Ovary (tissue), 7 donors: ENCODE measurements at regions not wholly inside any gene's neighbourhood (a gene's known extent, or its start where the extent isn't known, plus 50 kb on each side); places are given as distances from the start of the nearest gene placed in this dataset.

Experiments
- DNase-seq, 5 donors: peaks; one replicate each; pipeline ENCODE4 v3.0.0-alpha.2; 2019 to 2020
- H3K27ac ChIP-seq, 2 donors: fragments of 200-600 bp; one replicate each; pipeline versions ENCODE4 v1.5.1 to v1.8.0; 2019 to 2022
- H3K27me3 ChIP-seq: fragments of 200-600 bp; one replicate; pipeline ENCODE4 v1.8.0; 2022
- H3K36me3 ChIP-seq: fragments of 200-600 bp; sonication (generic); one replicate; pipeline ENCODE4 v1.5.1; 2019
- H3K4me1 ChIP-seq: one replicate; pipeline ENCODE4 v1.8.1; 2013; ENCODE audit warnings: mild to moderate bottlenecking, moderate library complexity; ENCODE audit not compliant: insufficient read depth
- H3K4me3 ChIP-seq: fragments of 200-600 bp; sonication (generic); one replicate; pipeline ENCODE4 v1.5.1; 2017
- H3K9me3 ChIP-seq, 2 donors: fragments of 200-600 bp in 1 of 2; sonication (generic) in 1 of 2; one replicate each; pipeline versions ENCODE4 v1.5.1 to v1.8.1; 2013 to 2019; ENCODE audit warnings: mild to moderate bottlenecking in 1 of 2, moderate library complexity in 1 of 2
- EP300 ChIP-seq: sonication (generic); formaldehyde crosslinking; IDR thresholded peaks from one replicate; pipeline ENCODE4 v1.6.1; 2017; ENCODE audit warnings: antibody characterized with exemption
- POLR2A ChIP-seq: fragments of 450-650 bp; IDR thresholded peaks from one replicate; pipeline ENCODE4 v1.6.1; 2017; ENCODE audit warnings: antibody characterized with exemption, mild to moderate bottlenecking, moderate library complexity
- WGBS, 3 donors: extraction: QIAGEN DNeasy Blood & Tissue Kit in 1 of 3; methylation state at CpG; one replicate each; pipeline versions ENCODE4 v1.1.5 to v1.1.7; 2013 to 2017; 5-methylcytosine and 5-hydroxymethylcytosine counted together
- intact Hi-C, 4 donors: fragments of 100-400 bp; cut with DNase I; formaldehyde crosslinking; loops; one replicate each; pipeline versions ENCODE4 v1.11.0 to v1.15.1; 2022 to 2023
- TF ChIP-seq, protein P1 (sequence below), 3 donors: fragments of 450-650 bp in 2 of 3; fragments of 200-600 bp in 1 of 3; IDR thresholded peaks; one replicate each; pipeline versions ENCODE4 v1.5.1 to v1.8.0; 2016 to 2022; ENCODE audit warnings: antibody characterized with exemption in 3 of 3, mild to moderate bottlenecking in 1 of 3
- donor health status: DM: no; HTN: no; CAD: no; lungs with moderate emphysema.
- donor health status: DM: no; HTN: no; CAD: no.
- donor health status: Bipolar disorder and iron deficiency.
- donor health status: DM: no; HTN: no; CAD: no.
- donor health status: DM: yes; HTN: yes; CAD: no.

DNA sequence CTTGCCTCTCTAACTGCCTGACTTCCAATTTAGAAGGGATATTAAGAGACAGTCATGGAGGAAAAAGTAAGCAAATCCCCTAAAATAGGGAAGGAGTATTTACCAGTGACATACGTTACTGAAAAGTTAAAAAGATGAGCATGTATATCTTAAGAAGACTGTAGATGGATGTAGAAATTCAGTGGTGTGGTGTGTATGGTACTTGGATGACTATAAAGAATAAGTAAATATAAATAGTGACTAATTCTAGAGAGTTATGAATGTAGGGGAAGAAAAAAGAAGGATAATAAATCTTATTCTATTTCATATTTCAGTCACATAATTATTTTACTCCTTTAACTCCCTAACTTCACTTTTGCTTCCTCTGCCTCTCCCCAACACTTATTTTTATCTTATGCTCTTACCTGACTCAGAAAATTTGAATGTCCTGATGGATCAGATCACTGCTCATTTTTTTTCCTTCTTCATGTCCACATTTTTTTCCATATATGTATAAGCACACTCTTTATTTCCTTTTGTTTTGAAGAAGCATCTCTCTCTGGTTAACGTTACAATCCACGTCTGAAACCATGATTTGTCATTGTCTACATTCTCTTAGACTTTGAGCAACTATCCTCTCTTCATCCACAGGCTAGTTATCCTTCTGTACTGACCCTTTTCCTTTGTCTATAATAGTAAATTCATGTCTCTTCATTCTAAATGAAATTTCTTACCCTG is 422.7 kb upstream of the SYT1 start:
- no peak for DNase-seq
- no peaks in the 10 kb centered on the region for H3K36me3 ChIP-seq
- H3K4me1 ChIP-seq: no peaks in the 10 kb centered on the region
- intact Hi-C loops: no loop called here
- no peak overlapping the region for H3K4me3 ChIP-seq
- H3K27ac ChIP-seq: no peak overlapping the region
- H3K9me3 ChIP-seq: no peaks in the 10 kb centered on the region
- no peaks in the 10 kb centered on the region for H3K27me3 ChIP-seq
- WGBS, 3 donors: 69 to 78% (median 70%) methylated on average over 3 of the region's 3 CpGs
- no peak for TF ChIP-seq POLR2A
- no peak for TF ChIP-seq EP300

DNA sequence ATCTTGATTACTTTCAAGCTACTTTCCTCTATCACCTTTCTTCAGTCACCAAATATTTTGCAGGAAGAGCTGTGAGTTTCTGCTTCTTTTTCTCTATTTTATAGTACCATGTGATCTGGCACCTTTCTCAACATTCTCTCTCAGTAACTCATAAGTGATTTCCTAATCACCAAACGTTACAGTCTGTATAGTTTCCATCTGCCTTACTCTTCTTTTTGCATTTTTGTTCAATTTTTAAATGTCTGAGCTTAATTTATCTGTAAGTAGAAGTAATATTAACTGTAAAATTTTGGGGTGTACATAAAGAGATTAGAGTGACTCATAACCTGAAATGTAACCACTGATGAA is 422.1 kb upstream of the SYT1 start:
- DNase-seq: no peak
- Histone ChIP-seq H3K4me1 (no peaks in the 10 kb centered on the region), H3K27me3 (no peaks in the 10 kb centered on the region), H3K9me3 (no peaks in the 10 kb centered on the region), H3K27ac (no peak overlapping the region), H3K36me3 (no peaks in the 10 kb centered on the region), H3K4me3 (no peak overlapping the region)
- TF ChIP-seq EP300 (no peak), POLR2A (no peak)
- TF ChIP-seq, protein P1, sequence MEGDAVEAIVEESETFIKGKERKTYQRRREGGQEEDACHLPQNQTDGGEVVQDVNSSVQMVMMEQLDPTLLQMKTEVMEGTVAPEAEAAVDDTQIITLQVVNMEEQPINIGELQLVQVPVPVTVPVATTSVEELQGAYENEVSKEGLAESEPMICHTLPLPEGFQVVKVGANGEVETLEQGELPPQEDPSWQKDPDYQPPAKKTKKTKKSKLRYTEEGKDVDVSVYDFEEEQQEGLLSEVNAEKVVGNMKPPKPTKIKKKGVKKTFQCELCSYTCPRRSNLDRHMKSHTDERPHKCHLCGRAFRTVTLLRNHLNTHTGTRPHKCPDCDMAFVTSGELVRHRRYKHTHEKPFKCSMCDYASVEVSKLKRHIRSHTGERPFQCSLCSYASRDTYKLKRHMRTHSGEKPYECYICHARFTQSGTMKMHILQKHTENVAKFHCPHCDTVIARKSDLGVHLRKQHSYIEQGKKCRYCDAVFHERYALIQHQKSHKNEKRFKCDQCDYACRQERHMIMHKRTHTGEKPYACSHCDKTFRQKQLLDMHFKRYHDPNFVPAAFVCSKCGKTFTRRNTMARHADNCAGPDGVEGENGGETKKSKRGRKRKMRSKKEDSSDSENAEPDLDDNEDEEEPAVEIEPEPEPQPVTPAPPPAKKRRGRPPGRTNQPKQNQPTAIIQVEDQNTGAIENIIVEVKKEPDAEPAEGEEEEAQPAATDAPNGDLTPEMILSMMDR (IDR thresholded peaks at IDR 0.05): no peak
- intact Hi-C loops: no loop called here
- WGBS, 3 donors: 0 to 6% (median 4%) methylated on average over 1 of the region's 1 CpG

DNA sequence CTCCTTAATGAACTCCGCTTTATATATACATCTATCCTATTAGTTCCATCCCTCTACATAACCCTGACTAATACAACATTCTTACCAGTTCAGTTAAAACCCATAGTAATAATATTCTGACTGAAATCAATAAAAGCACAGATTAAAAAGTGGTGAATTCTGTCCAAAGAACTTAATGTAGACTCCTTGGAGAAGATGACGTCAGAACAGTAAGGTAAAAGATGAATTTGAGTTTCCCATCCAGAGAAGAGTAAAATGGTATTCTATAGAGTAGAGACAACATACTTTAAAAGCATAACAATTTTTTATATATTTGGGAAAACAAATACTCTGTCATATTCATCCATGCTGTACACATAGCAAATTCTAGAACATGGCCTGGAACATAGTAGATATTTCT is 418.0 kb upstream of the SYT1 start:
- WGBS, 3 donors: 95 to 98% (median 98%) methylated on average over 2 of the region's 2 CpGs
- Histone ChIP-seq H3K4me3 (no peak overlapping the region), H3K4me1 (no peaks in the 10 kb centered on the region), H3K27ac (no peak overlapping the region), H3K9me3 (no peaks in the 10 kb centered on the region), H3K27me3 (no peaks in the 10 kb centered on the region), H3K36me3 (no peaks in the 10 kb centered on the region)
- intact Hi-C loops: no loop called here
- no peak for DNase-seq
- TF ChIP-seq EP300: no peak
- TF ChIP-seq, protein P1 (IDR thresholded peaks at IDR 0.05): no peak
- no peak for TF ChIP-seq POLR2A

DNA sequence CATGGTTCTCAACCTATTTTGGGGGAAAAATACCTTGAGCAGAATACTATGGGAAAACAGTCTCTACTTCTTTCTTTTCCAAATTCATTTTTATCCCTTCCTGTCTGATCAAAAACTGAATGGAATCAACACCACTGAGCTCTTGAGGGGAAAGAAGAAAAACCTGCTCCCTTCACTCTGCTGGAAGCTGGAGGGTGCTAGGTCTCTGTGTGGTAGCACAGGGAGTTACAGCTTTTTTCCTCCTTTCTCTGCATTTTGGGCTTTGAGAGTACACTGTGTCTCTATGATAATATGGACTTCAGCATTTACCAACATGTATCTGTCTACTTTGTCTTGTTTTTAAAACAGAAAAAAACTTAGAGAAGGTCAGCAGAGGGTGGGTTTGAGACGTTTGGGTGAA is 417.2 kb upstream of the SYT1 start:
- TF ChIP-seq, protein P1 (IDR thresholded peaks at IDR 0.05): no peak
- TF ChIP-seq EP300: no peak
- TF ChIP-seq POLR2A: no peak
- no peaks in the 10 kb centered on the region for H3K4me1 ChIP-seq
- no peak overlapping the region for H3K27ac ChIP-seq
- DNase-seq: no peak
- WGBS, 3 donors: 23 to 43% (median 29%) methylated on average over 1 of the region's 1 CpG
- no peaks in the 10 kb centered on the region for H3K9me3 ChIP-seq
- H3K4me3 ChIP-seq: no peak overlapping the region
- H3K27me3 ChIP-seq: no peaks in the 10 kb centered on the region
- no peaks in the 10 kb centered on the region for H3K36me3 ChIP-seq
- intact Hi-C loops: no loop called here

DNA sequence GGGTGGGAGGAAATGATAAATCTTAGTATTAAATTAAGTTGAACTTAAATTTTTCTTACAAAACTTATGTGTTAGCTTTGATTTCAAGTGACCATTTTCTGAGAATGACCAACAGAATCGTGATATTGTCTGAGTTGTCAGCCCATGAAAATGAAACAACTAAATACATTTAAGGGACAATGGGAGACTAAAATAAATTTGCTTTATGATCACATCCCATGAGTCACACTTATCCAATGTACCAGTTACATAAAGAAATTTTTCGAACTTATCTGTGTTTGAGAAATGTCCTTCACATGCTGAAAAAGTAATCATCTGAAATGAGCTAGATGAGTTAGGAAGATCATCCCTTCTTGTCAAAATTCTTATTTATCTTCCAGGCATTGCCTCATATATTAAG is 415.9 kb upstream of the SYT1 start:
- Histone ChIP-seq H3K27ac (no peak overlapping the region), H3K4me1 (no peaks in the 10 kb centered on the region), H3K9me3 (no peaks in the 10 kb centered on the region), H3K4me3 (no peak overlapping the region), H3K27me3 (no peaks in the 10 kb centered on the region), H3K36me3 (no peaks in the 10 kb centered on the region)
- intact Hi-C loops: no loop called here
- 80 to 85% (median 82%) methylated on average over 2 of the region's 2 CpGs for WGBS, 3 donors
- TF ChIP-seq EP300: no peak
- no peak for TF ChIP-seq POLR2A
- TF ChIP-seq, protein P1 (IDR thresholded peaks at IDR 0.05): no peak
- DNase-seq: no peak
